HCT116 (cell line): ENCODE measurements at regions not wholly inside any gene's neighbourhood (a gene's known extent, or its start where the extent isn't known, plus 50 kb on each side); places are given as distances from the start of the nearest gene placed in this dataset.

Experiments
- ATAC-seq: fragments of 200-7000 bp; cut with Tn5 transposase; 2 replicates; pipeline ENCODE4 v1.9.1; 2020; ENCODE audit warnings: mild to moderate bottlenecking, moderate library complexity
- BruUV-seq: library from RNA; stranded (reverse); fragments of 400-500 nt; replicated peaks from 2 replicates; lab custom pipeline; 2021; lab: Mats Ljungman, UMichigan
- CTCF ChIA-PET: fragments of 300-600 bp; sonication (Branson Sonifier 250); formaldehyde crosslinking; loops from one replicate; lab custom pipeline; 2021; ENCODE audit warnings: antibody characterized with exemption; lab: Charles Lee
- POLR2A ChIA-PET: fragments of 300-600, 350-600 bp; sonication (Branson Sonifier 250); formaldehyde crosslinking; loops from one replicate; lab custom pipeline; 2021; ENCODE audit warnings: antibody characterized with exemption; lab: Charles Lee
- RAD21 ChIA-PET, 2 experiments: fragments of 300-600 bp; sonication (Branson Sonifier 250); formaldehyde crosslinking; loops; one replicate each; lab custom pipeline; 2023; ENCODE audit warnings: low total read pairs in 2 of 2; ENCODE audit not compliant: uncharacterized antibody in 2 of 2, unreplicated experiment in 2 of 2, low non-redundant PET in 1 of 2; lab: Charles Lee
- DNase-seq: peaks from one replicate; pipeline ENCODE4 v3.0.0-alpha.2; 2010; ENCODE audit warnings: low read depth, low spot score
- H2AFZ ChIP-seq: fragments of 200-600 bp; shearing (Covaris generic), sonication (generic); 2 replicates; pipeline ENCODE4 v1.6.1; 2017; ENCODE audit warnings: low read depth, mixed run types, mixed read lengths, antibody characterized with exemption, low read length; ENCODE audit not compliant: poor library complexity, severe bottlenecking
- H3K27ac ChIP-seq: 2 replicates; pipeline ENCODE4 v1.5.1; 2012; ENCODE audit warnings: low read depth, low read length
- H3K27me3 ChIP-seq: fragments of 200-600 bp; sonication (generic); 2 replicates; pipeline ENCODE4 v1.6.1; 2016; ENCODE audit warnings: mixed run types, low read length, mixed read lengths; ENCODE audit not compliant: insufficient read depth
- H3K36me3 ChIP-seq, 2 experiments: fragments of 200-500 bp in 1 of 2; fragments of 200-600 bp in 1 of 2; sonication (Bioruptor generic) in 1 of 2; sonication (generic) in 1 of 2; 2 replicates each; pipeline versions ENCODE4 v1.5.1 to v1.6.1; 2014 to 2016; ENCODE audit warnings: low read length in 2 of 2, inconsistent platforms in 1 of 2, mixed read lengths in 1 of 2, mixed run types in 1 of 2; ENCODE audit not compliant: insufficient read depth in 2 of 2, control insufficient read depth in 1 of 2
- H3K4me1 ChIP-seq, 2 experiments: fragments of 200-600 bp in 1 of 2; sonication (generic) in 1 of 2; 2 replicates each; pipeline versions ENCODE4 v1.5.1 to v1.6.1; 2012 to 2017; ENCODE audit warnings: low read length in 2 of 2, inconsistent platforms in 1 of 2, mild to moderate bottlenecking in 1 of 2, mixed read lengths in 1 of 2, mixed run types in 1 of 2, moderate library complexity in 1 of 2; ENCODE audit not compliant: insufficient read depth in 2 of 2, control insufficient read depth in 1 of 2
- H3K4me2 ChIP-seq: fragments of 200-600 bp; sonication (generic); 2 replicates; pipeline ENCODE4 v1.6.1; 2017; ENCODE audit warnings: mixed run types, low read length, mixed read lengths
- H3K4me3 ChIP-seq, 2 experiments: fragments of 200-600 bp in 1 of 2; sonication (generic) in 1 of 2; replicated peaks in 1 of 2; 2 replicates each; pipeline ENCODE4 v1.5.1; 2011 to 2016; ENCODE audit warnings: low read length in 2 of 2, control low read depth in 1 of 2, low read depth in 1 of 2, mild to moderate bottlenecking in 1 of 2, mixed read lengths in 1 of 2, mixed run types in 1 of 2
- H3K79me2 ChIP-seq: fragments of 200-600 bp; sonication (generic); 2 replicates; pipeline ENCODE4 v1.6.1; 2017; ENCODE audit warnings: mild to moderate bottlenecking, mixed run types, low read length, moderate library complexity, mixed read lengths; ENCODE audit not compliant: insufficient read depth
- H3K9ac ChIP-seq: fragments of 200-600 bp; sonication (generic); 2 replicates; pipeline ENCODE4 v1.6.1; 2016; ENCODE audit warnings: low read length, mixed read lengths
- H3K9me2 ChIP-seq: fragments of 200-600 bp; sonication (generic), shearing (Covaris generic); 2 replicates; pipeline ENCODE4 v1.6.1; 2017; ENCODE audit warnings: mixed run types, mild to moderate bottlenecking, moderate library complexity; ENCODE audit not compliant: insufficient read depth
- H3K9me3 ChIP-seq, 2 experiments: fragments of 200-500 bp in 1 of 2; fragments of 200-600 bp in 1 of 2; sonication (Bioruptor generic) in 1 of 2; sonication (generic) in 1 of 2; 2 replicates each; pipeline ENCODE4 v1.6.1; 2014 to 2017; ENCODE audit warnings: low read length in 2 of 2, mixed read lengths in 2 of 2, inconsistent platforms in 1 of 2, low read depth in 1 of 2, mild to moderate bottlenecking in 1 of 2, mixed run types in 1 of 2, moderate library complexity in 1 of 2; ENCODE audit not compliant: control insufficient read depth in 1 of 2, insufficient read depth in 1 of 2
- H4K20me1 ChIP-seq: fragments of 200-600 bp; sonication (generic), shearing (Covaris generic); 2 replicates; pipeline ENCODE4 v1.6.1; 2017; ENCODE audit warnings: mixed run types, mild to moderate bottlenecking, moderate library complexity; ENCODE audit not compliant: insufficient read depth
- CTCF ChIP-seq, 3 experiments: fragments of 200-600 bp in 1 of 3; sonication (generic) in 1 of 3; IDR thresholded peaks in 2 of 3; conservative IDR thresholded peaks in 1 of 3; 2 replicates each; pipeline ENCODE4 v1.5.1; 2012 to 2017; ENCODE audit warnings: low read depth in 2 of 3, low read length in 2 of 3, antibody characterized with exemption in 1 of 3, borderline replicate concordance in 1 of 3, control low read depth in 1 of 3, mild to moderate bottlenecking in 1 of 3, mixed read lengths in 1 of 3, mixed run types in 1 of 3, moderate library complexity in 1 of 3; ENCODE audit not compliant: insufficient read depth in 1 of 3
- ELF1 ChIP-seq: IDR thresholded peaks from 2 replicates; pipeline ENCODE4 v1.6.1; 2012; ENCODE audit warnings: low read depth, borderline replicate concordance
- POLR2AphosphoS5 ChIP-seq: IDR thresholded peaks from 2 replicates; pipeline ENCODE4 v1.6.1; 2011; ENCODE audit warnings: mild to moderate bottlenecking, low read depth, low read length, moderate library complexity
- ZFX ChIP-seq: fragments of 450-650 bp; IDR thresholded peaks from 2 replicates; pipeline ENCODE4 v1.6.1; 2017
- intact Hi-C: fragments of 100-400 bp; cut with micrococcal nuclease; formaldehyde crosslinking; loops from 2 replicates; pipeline ENCODE4 v1.10.0; 2022
- TF ChIP-seq, protein P1 (sequence below): IDR thresholded peaks from 2 replicates; pipeline ENCODE4 v1.6.1; 2012

DNA sequence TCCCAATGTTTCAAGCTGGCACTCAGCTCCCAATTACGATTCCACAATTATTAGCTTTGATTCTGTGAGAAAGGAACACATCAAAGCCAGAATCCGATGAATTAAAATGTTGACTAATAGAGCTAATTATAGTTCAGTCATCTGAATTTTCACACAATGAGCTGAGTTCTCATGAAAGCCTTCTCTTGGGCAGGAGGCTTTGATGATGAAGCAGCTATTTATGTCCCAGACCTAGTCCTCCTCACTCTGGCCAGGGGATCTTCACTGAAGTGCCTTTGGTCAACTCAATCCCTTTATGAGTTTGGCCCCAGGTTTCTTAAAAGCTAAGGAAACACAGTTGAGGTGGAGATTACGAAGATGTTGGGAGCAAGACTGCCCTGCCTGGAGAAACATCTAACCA lies 74.7 kb upstream of the PPM1B start (continued):
- no peak for TF ChIP-seq ELF1
- TF ChIP-seq, protein P1, sequence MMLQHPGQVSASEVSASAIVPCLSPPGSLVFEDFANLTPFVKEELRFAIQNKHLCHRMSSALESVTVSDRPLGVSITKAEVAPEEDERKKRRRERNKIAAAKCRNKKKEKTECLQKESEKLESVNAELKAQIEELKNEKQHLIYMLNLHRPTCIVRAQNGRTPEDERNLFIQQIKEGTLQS: no peak
- TF ChIP-seq, all 23 proteins: peak for 0

DNA sequence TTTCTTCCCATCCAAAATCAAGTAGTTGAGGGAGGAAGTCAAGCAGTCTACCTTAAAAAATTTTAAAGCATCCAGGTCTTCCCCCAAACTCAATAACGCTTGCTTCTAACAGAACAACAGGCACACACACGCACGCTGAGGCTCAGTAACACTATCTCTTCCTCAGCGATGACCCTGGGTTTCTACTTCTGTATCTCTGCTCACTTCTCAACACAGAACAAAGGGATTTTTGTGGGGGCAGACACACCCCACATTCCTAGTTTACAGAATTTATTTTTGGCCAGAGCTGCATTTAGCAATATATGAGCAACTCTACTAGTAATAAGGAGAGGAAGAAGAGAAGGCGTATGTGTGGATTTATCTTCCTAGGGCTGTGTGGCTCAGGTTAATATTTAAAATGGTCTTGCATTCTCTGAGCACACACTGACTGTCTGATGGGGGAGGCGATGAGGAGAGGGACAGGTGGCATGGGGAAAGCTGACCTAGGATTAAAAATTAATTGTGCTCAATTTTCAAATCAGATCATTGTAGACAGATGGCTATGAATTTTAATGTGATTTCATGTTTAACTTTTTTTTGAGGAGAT lies 71.3 kb upstream of the PPM1B start:
- BruUV-seq: no TSS peak
- H2AFZ ChIP-seq: no peak overlapping the region
- H3K4me2 ChIP-seq: no peak overlapping the region
- ATAC-seq (no peak), DNase-seq (no peak)
- TF ChIP-seq CTCF (IDR thresholded peaks at IDR 0.05 in 2 of 3, conservative IDR thresholded peaks at IDR 0.05 in 1 of 3; ENCODE audit: borderline replicate concordance in 1 of 3, insufficient read depth in 1 of 3, low read depth in 2 of 3, low read length in 2 of 3) (no peak), ZFX (no peak), POLR2AphosphoS5 (no peak)
- H3K36me3 ChIP-seq: no peaks in the 10 kb centered on the region
- no peak overlapping the region for H3K9ac ChIP-seq
- no peaks in the 10 kb centered on the region for H3K27me3 ChIP-seq
- no peak overlapping the region for H3K4me3 ChIP-seq
- H3K27ac ChIP-seq: no peak overlapping the region
- intact Hi-C loops: no loop called here
- POLR2A ChIA-PET: no interaction called here
- H3K9me2 ChIP-seq: no peaks in the 10 kb centered on the region
- H3K9me3 ChIP-seq: no peaks in the 10 kb centered on the region
- H3K79me2 ChIP-seq: no peaks in the 10 kb centered on the region
- H4K20me1 ChIP-seq: no peaks in the 10 kb centered on the region
- CTCF ChIA-PET: no interaction called here
- RAD21 ChIA-PET: no interaction called here
- peaks cover 0 to 10% of the 10 kb centered on the region in 2 experiments; a peak in 2 of 4 replicates for H3K4me1 ChIP-seq
